ENCODE measurements at regions not wholly inside any gene's neighbourhood (a gene's known extent, or its start where the extent isn't known, plus 50 kb on each side); places are given as distances from the start of the nearest gene placed in this dataset.

GRCh38 chr18:53909668-53910067, 314.8 kb downstream of the MBD2 start:
- H3K79me1 ChIP-seq (replicated peaks; ENCODE audit: low read length, poor library complexity, severe bottlenecking): no peaks in the 10 kb centered on the region
- H3K4me2 ChIP-seq (ENCODE audit: low read length, poor library complexity, severe bottlenecking): no peak overlapping the region
- no peak overlapping the region for H3K14ac ChIP-seq (ENCODE audit: low read length in 2 of 2)
- no peak overlapping the region for H3K27ac ChIP-seq (ENCODE audit: low read length, poor library complexity, severe bottlenecking)
- no peak overlapping the region for H2BK15ac ChIP-seq (ENCODE audit: low read depth, poor library complexity, severe bottlenecking)
- no peak overlapping the region for H2BK12ac ChIP-seq (ENCODE audit: low read length in 2 of 2)
- no peak overlapping the region for H4K91ac ChIP-seq (ENCODE audit: low read length)
- 68% methylated on average over 2 of the region's 4 CpGs for WGBS
- H3K4ac ChIP-seq (ENCODE audit: low read depth in 1 of 2, low read length in 2 of 2): no peak overlapping the region
- no peak overlapping the region for H2BK5ac ChIP-seq (ENCODE audit: low read depth, low read length, poor library complexity, severe bottlenecking)
- no peaks in the 10 kb centered on the region for H3K4me1 ChIP-seq (ENCODE audit: control insufficient read depth, insufficient read depth, low read depth, low read length)
- H3K23ac ChIP-seq (ENCODE audit: low read length in 2 of 2): no peak overlapping the region
- no peak overlapping the region for H3K9ac ChIP-seq (ENCODE audit: low read length)
- no peak overlapping the region for H2BK120ac ChIP-seq (ENCODE audit: low read depth, low read length)
- no peak overlapping the region for H4K8ac ChIP-seq (ENCODE audit: low read length)
- H3K9me3 ChIP-seq (ENCODE audit: control insufficient read depth, low read length): no peaks in the 10 kb centered on the region
- H2AK5ac ChIP-seq (ENCODE audit: low read length, severe bottlenecking): no peak overlapping the region
- no peak overlapping the region for H3K18ac ChIP-seq (ENCODE audit: low read depth in 1 of 2, low read length in 2 of 2)
- no peak overlapping the region for H3K4me3 ChIP-seq (ENCODE audit: insufficient read depth in 1 of 2, low read depth in 1 of 2, low read length in 2 of 2)
- H3K36me3 ChIP-seq (ENCODE audit: control insufficient read depth in 1 of 2, insufficient read depth in 2 of 2, low read depth in 1 of 2, low read length in 2 of 2): no peaks in the 10 kb centered on the region
- no peaks in the 10 kb centered on the region for H3K27me3 ChIP-seq (ENCODE audit: control insufficient read depth in 1 of 2, insufficient read depth in 1 of 2, low read length in 2 of 2)
- no peak overlapping the region for H2AFZ ChIP-seq (ENCODE audit: low read depth, low read length)
- DNase-seq: peak; percentile 4

GRCh38 chr18:53907921-53908320, 316.5 kb downstream of the MBD2 start:
- H3K4me1 ChIP-seq (ENCODE audit: control insufficient read depth, insufficient read depth, low read depth, low read length): no peaks in the 10 kb centered on the region
- H3K4me2 ChIP-seq (ENCODE audit: low read length, poor library complexity, severe bottlenecking): no peak overlapping the region
- H2AFZ ChIP-seq (ENCODE audit: low read depth, low read length): no peak overlapping the region
- H2BK120ac ChIP-seq (ENCODE audit: low read depth, low read length): no peak overlapping the region
- no peak for DNase-seq
- H2BK12ac ChIP-seq (ENCODE audit: low read length in 2 of 2): no peak overlapping the region
- H2AK5ac ChIP-seq (ENCODE audit: low read length, severe bottlenecking): no peak overlapping the region
- no peak overlapping the region for H3K9ac ChIP-seq (ENCODE audit: low read length)
- no peak overlapping the region for H3K4me3 ChIP-seq (ENCODE audit: insufficient read depth in 1 of 2, low read depth in 1 of 2, low read length in 2 of 2)
- H2BK5ac ChIP-seq (ENCODE audit: low read depth, low read length, poor library complexity, severe bottlenecking): no peak overlapping the region
- H3K9me3 ChIP-seq (ENCODE audit: control insufficient read depth, low read length): no peaks in the 10 kb centered on the region
- H3K18ac ChIP-seq (ENCODE audit: low read depth in 1 of 2, low read length in 2 of 2): no peak overlapping the region
- H3K36me3 ChIP-seq (ENCODE audit: control insufficient read depth in 1 of 2, insufficient read depth in 2 of 2, low read depth in 1 of 2, low read length in 2 of 2): no peaks in the 10 kb centered on the region
- no peaks in the 10 kb centered on the region for H3K27me3 ChIP-seq (ENCODE audit: control insufficient read depth in 1 of 2, insufficient read depth in 1 of 2, low read length in 2 of 2)
- no peak overlapping the region for H4K8ac ChIP-seq (ENCODE audit: low read length)
- no peak overlapping the region for H3K4ac ChIP-seq (ENCODE audit: low read depth in 1 of 2, low read length in 2 of 2)
- no peak overlapping the region for H2BK15ac ChIP-seq (ENCODE audit: low read depth, poor library complexity, severe bottlenecking)
- H3K23ac ChIP-seq (ENCODE audit: low read length in 2 of 2): no peak overlapping the region
- no peaks in the 10 kb centered on the region for H3K79me1 ChIP-seq (replicated peaks; ENCODE audit: low read length, poor library complexity, severe bottlenecking)
- H3K14ac ChIP-seq (ENCODE audit: low read length in 2 of 2): no peak overlapping the region
- no peak overlapping the region for H3K27ac ChIP-seq (ENCODE audit: low read length, poor library complexity, severe bottlenecking)
- no peak overlapping the region for H4K91ac ChIP-seq (ENCODE audit: low read length)

GRCh38 chr18:53906681-53907080, 317.8 kb downstream of the MBD2 start:
- Histone ChIP-seq H3K4me2 (ENCODE audit: low read length, poor library complexity, severe bottlenecking) (no peak overlapping the region), H2BK5ac (ENCODE audit: low read depth, low read length, poor library complexity, severe bottlenecking) (no peak overlapping the region), H3K4me1 (ENCODE audit: control insufficient read depth, insufficient read depth, low read depth, low read length) (no peaks in the 10 kb centered on the region), H3K27me3 (ENCODE audit: control insufficient read depth in 1 of 2, insufficient read depth in 1 of 2, low read length in 2 of 2) (no peaks in the 10 kb centered on the region), H3K9me3 (ENCODE audit: control insufficient read depth, low read length) (no peaks in the 10 kb centered on the region), H3K4ac (ENCODE audit: low read depth in 1 of 2, low read length in 2 of 2) (no peak overlapping the region), H3K23ac (ENCODE audit: low read length in 2 of 2) (no peak overlapping the region), H3K14ac (ENCODE audit: low read length in 2 of 2) (no peak overlapping the region), H3K79me1 (replicated peaks; ENCODE audit: low read length, poor library complexity, severe bottlenecking) (no peaks in the 10 kb centered on the region), H2BK120ac (ENCODE audit: low read depth, low read length) (no peak overlapping the region), H2AFZ (ENCODE audit: low read depth, low read length) (no peak overlapping the region), H2BK12ac (ENCODE audit: low read length in 2 of 2) (no peak overlapping the region), H4K8ac (ENCODE audit: low read length) (no peak overlapping the region), H3K18ac (ENCODE audit: low read depth in 1 of 2, low read length in 2 of 2) (no peak overlapping the region), H3K36me3 (ENCODE audit: control insufficient read depth in 1 of 2, insufficient read depth in 2 of 2, low read depth in 1 of 2, low read length in 2 of 2) (no peaks in the 10 kb centered on the region), H2AK5ac (ENCODE audit: low read length, severe bottlenecking) (no peak overlapping the region), H3K27ac (ENCODE audit: low read length, poor library complexity, severe bottlenecking) (no peak overlapping the region), H3K9ac (ENCODE audit: low read length) (no peak overlapping the region), H2BK15ac (ENCODE audit: low read depth, poor library complexity, severe bottlenecking) (no peak overlapping the region), H4K91ac (ENCODE audit: low read length) (no peak overlapping the region), H3K4me3 (ENCODE audit: insufficient read depth in 1 of 2, low read depth in 1 of 2, low read length in 2 of 2) (no peak overlapping the region)
- WGBS: 65% methylated on average over 2 of the region's 2 CpGs
- DNase-seq: no peak

GRCh38 chr18:53894675-53895442, 329.6 kb downstream of the MBD2 start:
- Histone ChIP-seq H2AK5ac (ENCODE audit: low read length, severe bottlenecking) (no peak overlapping the region), H3K4me2 (ENCODE audit: low read length, poor library complexity, severe bottlenecking) (no peak overlapping the region), H4K91ac (ENCODE audit: low read length) (no peak overlapping the region), H3K79me1 (replicated peaks; ENCODE audit: low read length, poor library complexity, severe bottlenecking) (no peaks in the 10 kb centered on the region), H2BK5ac (ENCODE audit: low read depth, low read length, poor library complexity, severe bottlenecking) (no peak overlapping the region), H3K27ac (ENCODE audit: low read length, poor library complexity, severe bottlenecking) (no peak overlapping the region), H3K18ac (ENCODE audit: low read depth in 1 of 2, low read length in 2 of 2) (no peak overlapping the region), H3K36me3 (ENCODE audit: control insufficient read depth in 1 of 2, insufficient read depth in 2 of 2, low read depth in 1 of 2, low read length in 2 of 2) (no peaks in the 10 kb centered on the region), H3K9ac (ENCODE audit: low read length) (no peak overlapping the region), H3K9me3 (ENCODE audit: control insufficient read depth, low read length) (no peaks in the 10 kb centered on the region), H3K4ac (ENCODE audit: low read depth in 1 of 2, low read length in 2 of 2) (no peak overlapping the region), H3K27me3 (ENCODE audit: control insufficient read depth in 1 of 2, insufficient read depth in 1 of 2, low read length in 2 of 2) (no peaks in the 10 kb centered on the region), H2BK12ac (ENCODE audit: low read length in 2 of 2) (no peak overlapping the region), H2AFZ (ENCODE audit: low read depth, low read length) (no peak overlapping the region), H2BK120ac (ENCODE audit: low read depth, low read length) (no peak overlapping the region), H4K8ac (ENCODE audit: low read length) (no peak overlapping the region), H3K4me3 (ENCODE audit: insufficient read depth in 1 of 2, low read depth in 1 of 2, low read length in 2 of 2) (no peak overlapping the region), H2BK15ac (ENCODE audit: low read depth, poor library complexity, severe bottlenecking) (no peak overlapping the region), H3K14ac (ENCODE audit: low read length in 2 of 2) (no peak overlapping the region), H3K23ac (ENCODE audit: low read length in 2 of 2) (no peak overlapping the region), H3K4me1 (ENCODE audit: control insufficient read depth, insufficient read depth, low read depth, low read length) (no peaks in the 10 kb centered on the region)
- DNase-seq: no peak
- 86% methylated on average over 4 of the region's 5 CpGs for WGBS

Measured in mesenchymal stem cell (in vitro differentiated cells and primary cell).